KOPT-K1 (cell line): ENCODE measurements at regions not wholly inside any gene's neighbourhood (a gene's known extent, or its start where the extent isn't known, plus 50 kb on each side); places are given as distances from the start of the nearest gene placed in this dataset.

Source experiments
- H3K27ac ChIP-seq: fragments of 200-600 bp; sonication (generic); 2 replicates; pipeline ENCODE4 v1.5.1; 2016; ENCODE audit warnings: antibody characterized with exemption, mild to moderate bottlenecking, low read depth, low read length; ENCODE audit not compliant: poor library complexity, severe bottlenecking
- H3K36me3 ChIP-seq: fragments of 200-600 bp; sonication (generic); 2 replicates; pipeline ENCODE4 v1.5.1; 2017; ENCODE audit warnings: antibody characterized with exemption, mild to moderate bottlenecking, low read length, moderate library complexity; ENCODE audit not compliant: insufficient read depth
- H3K9me3 ChIP-seq: fragments of 200-600 bp; sonication (generic); 2 replicates; pipeline ENCODE4 v1.5.1; 2017; ENCODE audit warnings: antibody characterized with exemption, low read length, mild to moderate bottlenecking; ENCODE audit not compliant: insufficient read depth, poor library complexity, severe bottlenecking

- Histone ChIP-seq H3K36me3 (no peaks in the 10 kb centered on the region), H3K27ac (no peak overlapping the region), H3K9me3 (no peaks in the 10 kb centered on the region)
Measured at GRCh38 chr1:56063461-56063860, 515.9 kb downstream of the PLPP3 start.

GRCh38 chr1:56062625-56063024, 516.7 kb downstream of the PLPP3 start:
- H3K36me3 ChIP-seq = no peaks in the 10 kb centered on the region
- H3K9me3 ChIP-seq = no peaks in the 10 kb centered on the region
- H3K27ac ChIP-seq = no peak overlapping the region

GRCh38 chr1:56061824-56062223, 517.5 kb downstream of the PLPP3 start:
- Histone ChIP-seq H3K9me3 (no peaks in the 10 kb centered on the region), H3K36me3 (no peaks in the 10 kb centered on the region), H3K27ac (no peak overlapping the region)

- Histone ChIP-seq H3K27ac (no peak overlapping the region), H3K36me3 (no peaks in the 10 kb centered on the region), H3K9me3 (no peaks in the 10 kb centered on the region)
Measured at GRCh38 chr1:56060906-56061305, 518.5 kb downstream of the PLPP3 start.

- Histone ChIP-seq H3K36me3 (no peaks in the 10 kb centered on the region), H3K27ac (no peak overlapping the region), H3K9me3 (no peaks in the 10 kb centered on the region)
Measured at GRCh38 chr1:56057466-56058405, 521.6 kb downstream of the PLPP3 start.

GRCh38 chr1:56056438-56057287, 522.7 kb downstream of the PLPP3 start:
- no peaks in the 10 kb centered on the region for H3K9me3 ChIP-seq

GRCh38 chr1:56054959-56055358, 524.4 kb downstream of the PLPP3 start:
- H3K36me3 ChIP-seq = no peaks in the 10 kb centered on the region
- no peaks in the 10 kb centered on the region for H3K9me3 ChIP-seq
- no peak overlapping the region for H3K27ac ChIP-seq

More at GRCh38 chr1:56056438-56057287, 522.7 kb downstream of the PLPP3 start:
- Histone ChIP-seq H3K36me3 (no peaks in the 10 kb centered on the region), H3K27ac (no peak overlapping the region)

GRCh38 chr1:56052041-56052440, 527.3 kb downstream of the PLPP3 start:
- no peaks in the 10 kb centered on the region for H3K9me3 ChIP-seq
- no peaks in the 10 kb centered on the region for H3K36me3 ChIP-seq
- no peak overlapping the region for H3K27ac ChIP-seq

GRCh38 chr1:56050911-56051310, 528.5 kb downstream of the PLPP3 start:
- H3K9me3 ChIP-seq = no peaks in the 10 kb centered on the region
- H3K36me3 ChIP-seq = no peaks in the 10 kb centered on the region
- H3K27ac ChIP-seq = no peak overlapping the region

- H3K9me3 ChIP-seq = no peaks in the 10 kb centered on the region
- H3K36me3 ChIP-seq = no peaks in the 10 kb centered on the region
Measured at GRCh38 chr1:56045477-56045876, 533.9 kb downstream of the PLPP3 start.

GRCh38 chr1:56045062-56045461, 534.3 kb downstream of the PLPP3 start:
- Histone ChIP-seq H3K9me3 (no peaks in the 10 kb centered on the region), H3K36me3 (no peaks in the 10 kb centered on the region), H3K27ac (no peak overlapping the region)

More at GRCh38 chr1:56045477-56045876, 533.9 kb downstream of the PLPP3 start:
- no peak overlapping the region for H3K27ac ChIP-seq

GRCh38 chr1:56036479-56036878, 542.9 kb downstream of the PLPP3 start:
- Histone ChIP-seq H3K36me3 (no peaks in the 10 kb centered on the region), H3K27ac (no peak overlapping the region)

GRCh38 chr1:56034847-56035481, 544.4 kb downstream of the PLPP3 start:
- no peaks in the 10 kb centered on the region for H3K9me3 ChIP-seq
- no peak overlapping the region for H3K27ac ChIP-seq

More at GRCh38 chr1:56036479-56036878, 542.9 kb downstream of the PLPP3 start:
- H3K9me3 ChIP-seq = no peaks in the 10 kb centered on the region

GRCh38 chr1:56034222-56034621, 545.1 kb downstream of the PLPP3 start:
- no peak overlapping the region for H3K27ac ChIP-seq
- H3K9me3 ChIP-seq = no peaks in the 10 kb centered on the region
- no peaks in the 10 kb centered on the region for H3K36me3 ChIP-seq

More at GRCh38 chr1:56034847-56035481, 544.4 kb downstream of the PLPP3 start:
- no peaks in the 10 kb centered on the region for H3K36me3 ChIP-seq
